ENCODE measurements at regions not wholly inside any gene's neighbourhood (a gene's known extent, or its start where the extent isn't known, plus 50 kb on each side); places are given as distances from the start of the nearest gene placed in this dataset.

GRCh38 chr6:156231026-156231765 is 546.0 kb upstream of the ARID1B start:
- TF ChIP-seq CTCF (IDR thresholded peaks at IDR 0.05; ENCODE audit: low read length) (no peak), EZH2phosphoT487 (IDR thresholded peaks at IDR 0.05; ENCODE audit: low read length) (no peak)
